ENCODE measurements at regions not wholly inside any gene's neighbourhood (a gene's known extent, or its start where the extent isn't known, plus 50 kb on each side); places are given as distances from the start of the nearest gene placed in this dataset.

DNA sequence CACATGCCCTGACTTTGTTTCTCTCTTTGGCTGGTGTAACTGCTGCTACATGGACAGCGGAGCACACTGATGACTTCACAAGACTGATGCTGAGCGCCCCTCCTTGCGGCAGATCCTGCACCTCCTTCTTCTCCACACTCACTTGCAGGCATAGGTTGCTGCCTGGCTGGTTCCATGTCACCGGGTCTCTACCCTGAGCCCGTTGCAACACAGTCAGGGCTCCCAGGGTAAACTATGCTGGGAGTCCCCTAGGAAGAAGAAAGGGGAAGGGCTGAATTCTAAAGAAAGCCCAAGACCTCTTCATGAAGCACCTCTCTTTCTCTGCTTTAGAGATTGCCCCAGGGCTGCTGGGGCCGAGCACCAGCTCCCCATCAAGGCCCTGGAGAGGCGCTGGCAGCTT, 83.3 kb upstream of the DUSP22 start:
- no peak for DNase-seq
- Histone ChIP-seq H3K9ac (ENCODE audit: extremely low read depth, insufficient read length, low read length) (no peak overlapping the region), H3K9me3 (ENCODE audit: control insufficient read depth, low read depth, low read length) (no peaks in the 10 kb centered on the region), H2BK12ac (ENCODE audit: insufficient read length, low read depth, low read length) (no peak overlapping the region), H3K23ac (ENCODE audit: insufficient read length, low read depth, low read length) (no peak overlapping the region), H2BK20ac (ENCODE audit: low read depth, low read length, poor library complexity, severe bottlenecking) (no peak overlapping the region), H2AK5ac (ENCODE audit: insufficient read length, low read length) (no peak overlapping the region), H3K56ac (ENCODE audit: insufficient read length, low read depth, low read length) (no peak overlapping the region), H3K79me2 (ENCODE audit: insufficient read depth, low read length) (no peaks in the 10 kb centered on the region), H2BK15ac (ENCODE audit: low read depth, low read length) (no peak overlapping the region), H4K20me1 (ENCODE audit: control insufficient read depth, insufficient read depth, insufficient read length) (no peaks in the 10 kb centered on the region), H3K4me1 (ENCODE audit: insufficient read depth, low read length) (no peaks in the 10 kb centered on the region), H3K18ac (ENCODE audit: insufficient read length, low read depth, low read length) (no peak overlapping the region), H2AFZ (ENCODE audit: low read length) (no peak overlapping the region), H3K79me1 (ENCODE audit: insufficient read depth, low read depth, low read length, poor library complexity, severe bottlenecking) (no peaks in the 10 kb centered on the region), H2BK5ac (ENCODE audit: insufficient read length, low read length) (no peak overlapping the region), H3K23me2 (ENCODE audit: insufficient read length, low read depth, low read length, poor library complexity, severe bottlenecking) (no peaks in the 10 kb centered on the region), H3K14ac (ENCODE audit: insufficient read depth, low read length) (no peak overlapping the region), H4K5ac (ENCODE audit: insufficient read length, low read depth, low read length) (no peak overlapping the region), H4K91ac (ENCODE audit: insufficient read length, low read depth, low read length) (no peak overlapping the region), H2BK120ac (ENCODE audit: low read depth, low read length, poor library complexity, severe bottlenecking) (no peak overlapping the region), H4K8ac (replicated peaks; ENCODE audit: insufficient read length, low read depth, low read length) (no peak overlapping the region), H3K4ac (ENCODE audit: low read depth, low read length) (no peak overlapping the region), H3K27ac (ENCODE audit: insufficient read length, low read depth, low read length) (no peak overlapping the region), H3K4me2 (ENCODE audit: insufficient read depth, insufficient read length, low read length) (no peak overlapping the region), H3K27me3 (ENCODE audit: insufficient read depth, low read length) (no peaks in the 10 kb centered on the region), H3T11ph (ENCODE audit: low read length) (no peak overlapping the region)
- H3K4me1 Mint-ChIP-seq = peaks cover 6 to 9% of the 10 kb centered on the region in 2 experiments
- H3K27ac Mint-ChIP-seq = no peak overlapping the region
- no peak overlapping the region for H3K4me3 Mint-ChIP-seq
- TF ChIP-seq, protein P1, sequence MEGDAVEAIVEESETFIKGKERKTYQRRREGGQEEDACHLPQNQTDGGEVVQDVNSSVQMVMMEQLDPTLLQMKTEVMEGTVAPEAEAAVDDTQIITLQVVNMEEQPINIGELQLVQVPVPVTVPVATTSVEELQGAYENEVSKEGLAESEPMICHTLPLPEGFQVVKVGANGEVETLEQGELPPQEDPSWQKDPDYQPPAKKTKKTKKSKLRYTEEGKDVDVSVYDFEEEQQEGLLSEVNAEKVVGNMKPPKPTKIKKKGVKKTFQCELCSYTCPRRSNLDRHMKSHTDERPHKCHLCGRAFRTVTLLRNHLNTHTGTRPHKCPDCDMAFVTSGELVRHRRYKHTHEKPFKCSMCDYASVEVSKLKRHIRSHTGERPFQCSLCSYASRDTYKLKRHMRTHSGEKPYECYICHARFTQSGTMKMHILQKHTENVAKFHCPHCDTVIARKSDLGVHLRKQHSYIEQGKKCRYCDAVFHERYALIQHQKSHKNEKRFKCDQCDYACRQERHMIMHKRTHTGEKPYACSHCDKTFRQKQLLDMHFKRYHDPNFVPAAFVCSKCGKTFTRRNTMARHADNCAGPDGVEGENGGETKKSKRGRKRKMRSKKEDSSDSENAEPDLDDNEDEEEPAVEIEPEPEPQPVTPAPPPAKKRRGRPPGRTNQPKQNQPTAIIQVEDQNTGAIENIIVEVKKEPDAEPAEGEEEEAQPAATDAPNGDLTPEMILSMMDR (conservative IDR thresholded peaks at IDR 0.05) = no peak
- H3K27me3 Mint-ChIP-seq (ENCODE audit: low read depth) = peaks cover 13% of the 10 kb centered on the region
- H3K9me3 Mint-ChIP-seq = peaks cover 5 to 7% of the 10 kb centered on the region in 2 experiments; a peak in 4 of 5 replicates
- no CpG with 5 or more reads among the region's 7 CpGs for WGBS (ENCODE audit: extremely low coverage, insufficient read length, low lambda C conversion rate)
- peaks cover 2 to 5% (median 4%) of the 10 kb centered on the region in 3 experiments; a peak in 3 of 7 replicates for H3K36me3 Mint-ChIP-seq (ENCODE audit: insufficient read depth in 1 of 3, low read depth in 3 of 3)
